GM12878 (cell line): ENCODE measurements at regions not wholly inside any gene's neighbourhood (a gene's known extent, or its start where the extent isn't known, plus 50 kb on each side); places are given as distances from the start of the nearest gene placed in this dataset.

ENCODE experiments used
- ATAC-seq: fragments of 200-7000 bp; cut with Tn5 transposase; 3 replicates; pipeline ENCODE4 v1.9.1; 2020; ENCODE audit warnings: mild to moderate bottlenecking, moderate library complexity
- BruUV-seq: library from RNA; stranded (reverse); fragments of 400-500 nt; replicated peaks from 2 replicates; lab custom pipeline; 2021; lab: Mats Ljungman, UMichigan
- CTCF ChIA-PET: fragments of 300-600 bp; sonication (Branson Sonifier 250); formaldehyde crosslinking; extraction: SDS; loops from one replicate; lab custom pipeline; 2021; ENCODE audit warnings: inconsistent platforms; lab: Yijun Ruan, JAX
- POLR2A ChIA-PET: fragments of 350-600 bp; formaldehyde crosslinking; extraction: SDS; loops from one replicate; lab custom pipeline; 2021; ENCODE audit warnings: inconsistent platforms; lab: Charles Lee
- RAD21 ChIA-PET: fragments of 300-600 bp; sonication (Branson Sonifier 250); formaldehyde crosslinking; loops from one replicate; lab custom pipeline; 2023; ENCODE audit warnings: antibody characterized with exemption; ENCODE audit not compliant: unreplicated experiment; lab: Charles Lee
- SMC1A ChIA-PET: fragments of 300-600 bp; sonication (Branson Sonifier 250); formaldehyde crosslinking; loops from one replicate; lab custom pipeline; 2023; ENCODE audit not compliant: unreplicated experiment, uncharacterized antibody; lab: Charles Lee
- DNase-seq: peaks from one replicate; pipeline ENCODE4 v3.0.0-alpha.2; 2011; ENCODE audit warnings: low read depth, low spot score
- FAIRE-seq: peaks from 3 replicates; lab custom pipeline; 2011; peaks lifted over from hg19 to GRCh38; lab: Jason Lieb, UNC
- H2AFZ ChIP-seq: 2 replicates; pipeline ENCODE4 v1.6.0; 2011; ENCODE audit warnings: low read depth, low read length, control low read depth; ENCODE audit not compliant: control insufficient read depth
- H3K27ac ChIP-seq: 2 replicates; pipeline ENCODE4 v1.5.1; 2011; ENCODE audit warnings: control low read depth; ENCODE audit not compliant: control insufficient read depth, insufficient read depth
- H3K27me3 ChIP-seq, 2 experiments: replicated peaks in 1 of 2; 2 replicates each; pipeline versions ENCODE4 v1.6.0 to v1.6.1; 2011; ENCODE audit warnings: low read length in 1 of 2; ENCODE audit not compliant: control insufficient read depth in 2 of 2, insufficient read depth in 2 of 2
- H3K36me3 ChIP-seq, 2 experiments: 2 replicates each; pipeline ENCODE4 v1.5.1; 2011; ENCODE audit warnings: low read length in 1 of 2; ENCODE audit not compliant: control insufficient read depth in 2 of 2, insufficient read depth in 2 of 2
- H3K4me1 ChIP-seq: 2 replicates; pipeline ENCODE4 v1.6.1; 2011; ENCODE audit warnings: mild to moderate bottlenecking, low read length, moderate library complexity, mixed read lengths; ENCODE audit not compliant: control insufficient read depth, insufficient read depth
- H3K4me2 ChIP-seq: 2 replicates; pipeline ENCODE4 v1.6.0; 2011; ENCODE audit warnings: control low read depth; ENCODE audit not compliant: control insufficient read depth, insufficient read depth
- H3K4me3 ChIP-seq: fragments of 200-600 bp; sonication (generic); 2 replicates; pipeline ENCODE4 v1.5.1; 2016
- H3K79me2 ChIP-seq: 2 replicates; pipeline ENCODE4 v1.6.0; 2011; ENCODE audit warnings: low read length; ENCODE audit not compliant: control insufficient read depth, insufficient read depth
- H3K9ac ChIP-seq: 2 replicates; pipeline ENCODE4 v1.8.0; 2011; ENCODE audit warnings: low read length, control low read depth, mixed read lengths; ENCODE audit not compliant: control insufficient read depth, insufficient read depth
- H3K9me3 ChIP-seq: replicated peaks from 3 replicates; pipeline ENCODE4 v1.5.1; 2011; ENCODE audit warnings: mild to moderate bottlenecking, low read length; ENCODE audit not compliant: control insufficient read depth, insufficient read depth
- H4K20me1 ChIP-seq: 2 replicates; pipeline ENCODE4 v1.6.0; 2011; ENCODE audit not compliant: control insufficient read depth, insufficient read depth
- BACH1 ChIP-seq: fragments of 450-650 bp; IDR thresholded peaks from 2 replicates; pipeline ENCODE4 v1.6.1; 2017; ENCODE audit warnings: mild to moderate bottlenecking, borderline replicate concordance
- BCLAF1 ChIP-seq: fragments of 450-650 bp; IDR thresholded peaks from 2 replicates; pipeline ENCODE4 v1.6.1; 2017; ENCODE audit warnings: antibody characterized with exemption, mild to moderate bottlenecking, moderate library complexity
- E2F8 ChIP-seq: fragments of 450-650 bp; IDR thresholded peaks from 2 replicates; pipeline ENCODE4 v1.6.1; 2018; ENCODE audit warnings: mild to moderate bottlenecking, low read depth, moderate library complexity; ENCODE audit not compliant: partially characterized antibody
- EED ChIP-seq: sonication (generic); IDR thresholded peaks from 2 replicates; pipeline ENCODE4 v1.6.1; 2016; ENCODE audit warnings: antibody characterized with exemption, low read depth
- EGR1 ChIP-seq, 2 experiments: IDR thresholded peaks; 1 replicate in 1 of 2; 2 replicates in 1 of 2; pipeline ENCODE4 v1.6.1; 2011 to 2012; ENCODE audit warnings: low read depth in 2 of 2, low read length in 2 of 2, borderline replicate concordance in 1 of 2, mild to moderate bottlenecking in 1 of 2, moderate library complexity in 1 of 2
- FOXK2 ChIP-seq: fragments of 450-650 bp; IDR thresholded peaks from 2 replicates; pipeline ENCODE4 v1.6.1; 2017; ENCODE audit warnings: mild to moderate bottlenecking, moderate library complexity
- HDAC6 ChIP-seq: fragments of 200-600 bp; sonication (generic); IDR thresholded peaks from one replicate; pipeline ENCODE4 v1.8.0; 2017; ENCODE audit warnings: antibody characterized with exemption; ENCODE audit not compliant: unreplicated experiment
- HDGF ChIP-seq: fragments of 450-650 bp; IDR thresholded peaks from 2 replicates; pipeline ENCODE4 v1.6.1; 2016; ENCODE audit warnings: antibody characterized with exemption
- MEF2A ChIP-seq: IDR thresholded peaks from 2 replicates; pipeline ENCODE4 v1.6.1; 2011; ENCODE audit warnings: low read depth, mild to moderate bottlenecking, low read length, moderate library complexity; ENCODE audit not compliant: insufficient read depth
- MEF2B ChIP-seq: fragments of 450-650 bp; IDR thresholded peaks from 2 replicates; pipeline ENCODE4 v1.6.1; 2018; ENCODE audit warnings: mild to moderate bottlenecking, moderate library complexity; ENCODE audit not compliant: partially characterized antibody, poor library complexity, severe bottlenecking
- MLLT1 ChIP-seq: fragments of 450-650 bp; IDR thresholded peaks from 2 replicates; pipeline ENCODE4 v1.6.1; 2016; ENCODE audit warnings: mild to moderate bottlenecking
- MTA2 ChIP-seq: fragments of 450-650 bp; IDR thresholded peaks from 2 replicates; pipeline ENCODE4 v1.6.1; 2016; ENCODE audit warnings: low read depth, mild to moderate bottlenecking, moderate library complexity
- NR2F1 ChIP-seq: fragments of 450-650 bp; conservative IDR thresholded peaks from 2 replicates; pipeline ENCODE4 v1.6.1; 2017; ENCODE audit warnings: mild to moderate bottlenecking
- PAX8 ChIP-seq: fragments of 450-650 bp; IDR thresholded peaks from 2 replicates; pipeline ENCODE4 v1.6.1; 2017; ENCODE audit warnings: mild to moderate bottlenecking, moderate library complexity
- RBBP5 ChIP-seq: fragments of 200-600 bp; sonication (generic); conservative IDR thresholded peaks from 2 replicates; pipeline ENCODE4 v1.6.1; 2016
- SMAD5 ChIP-seq: IDR thresholded peaks from 2 replicates; pipeline ENCODE4 v1.6.1; 2016; ENCODE audit warnings: antibody characterized with exemption, low read depth
- STAT3 ChIP-seq: IDR thresholded peaks from 2 replicates; pipeline ENCODE4 v1.6.1; 2011; ENCODE audit warnings: low read depth, low read length, improper control_type of control experiment
- SUPT20H ChIP-seq: IDR thresholded peaks from 2 replicates; pipeline ENCODE4 v1.6.1; 2011; ENCODE audit warnings: low read depth, mild to moderate bottlenecking, low read length, moderate library complexity, borderline replicate concordance; ENCODE audit not compliant: control insufficient read depth
- TCF12 ChIP-seq: IDR thresholded peaks from 2 replicates; pipeline ENCODE4 v1.6.1; 2011; ENCODE audit warnings: low read depth, mild to moderate bottlenecking, low read length
- ZNF24 ChIP-seq: fragments of 450-650 bp; IDR thresholded peaks from 2 replicates; pipeline ENCODE4 v1.6.1; 2017; ENCODE audit warnings: antibody characterized with exemption, mild to moderate bottlenecking
- WGBS: methylation state at CpG from one replicate; pipeline ENCODE4 v1.1.6; 2016; ENCODE audit warnings: low lambda C conversion rate; ENCODE audit not compliant: insufficient replicate concordance, insufficient coverage; ENCODE audit errors: missing lambda C conversion rate; 5-methylcytosine and 5-hydroxymethylcytosine counted together
- in situ Hi-C: fragments of 300-500 bp; cut with MboI; formaldehyde crosslinking; loops from 9 replicates; pipeline ENCODE4 v1.14.3; 2018; ENCODE audit warnings: mixed read lengths
- intact Hi-C: fragments of 100-400 bp; cut with micrococcal nuclease; formaldehyde crosslinking; loops from one replicate; pipeline ENCODE4 v1.14.2; 2022; ENCODE audit not compliant: unreplicated experiment

- ChIA-PET POLR2A (no interaction called here), SMC1A (no interaction called here), CTCF (no interaction called here), RAD21 (no interaction called here)
- Histone ChIP-seq H4K20me1 (no peaks in the 10 kb centered on the region), H2AFZ (no peak overlapping the region), H3K9ac (no peak overlapping the region), H3K36me3 (no peaks in the 10 kb centered on the region), H3K9me3 (no peaks in the 10 kb centered on the region), H3K79me2 (no peaks in the 10 kb centered on the region), H3K4me2 (no peak overlapping the region), H3K4me3 (no peak overlapping the region), H3K4me1 (no peaks in the 10 kb centered on the region), H3K27me3 (no peaks in the 10 kb centered on the region), H3K27ac (no peak overlapping the region)
- WGBS = 0% methylated on average over 2 of the region's 2 CpGs
- FAIRE-seq (no peak), DNase-seq (no peak), ATAC-seq (no peak)
- intact Hi-C loops (no loop called here), in situ Hi-C loops (no loop called here)
- no TSS peak for BruUV-seq
- no peak for TF ChIP-seq EGR1 (IDR thresholded peaks at IDR 0.05; ENCODE audit: borderline replicate concordance in 1 of 2, low read depth in 2 of 2, low read length in 2 of 2)
- TF ChIP-seq NR2F1 = no peak
- TF ChIP-seq MEF2A = no peak
- TF ChIP-seq MLLT1 = no peak
- TF ChIP-seq SUPT20H = no peak
- no peak for TF ChIP-seq EED
- no peak for TF ChIP-seq ZNF24
- TF ChIP-seq RBBP5 = no peak
- TF ChIP-seq STAT3 = no peak
- TF ChIP-seq BCLAF1 = no peak
- TF ChIP-seq FOXK2 = no peak
- no peak for TF ChIP-seq HDAC6
- no peak for TF ChIP-seq SMAD5
- no peak for TF ChIP-seq MTA2
- TF ChIP-seq PAX8 = no peak
- no peak for TF ChIP-seq E2F8
- no peak for TF ChIP-seq HDGF
- no peak for TF ChIP-seq MEF2B
- TF ChIP-seq BACH1 = no peak
- no peak for TF ChIP-seq TCF12
These were observed 365.4 kb downstream of the ADCYAP1 start for GRCh38 chr18:1270081-1270480.
